Pulmonary artery endothelial cell (primary cell): ENCODE measurements at regions not wholly inside any gene's neighbourhood (a gene's known extent, or its start where the extent isn't known, plus 50 kb on each side); places are given as distances from the start of the nearest gene placed in this dataset.
"Not testable (repeated sequence)": the region's sequence is repeated elsewhere in the genome, so short reads cannot be mapped to it uniquely, and the experiment has no call there.

Experiments
- DNase-seq: peaks from one replicate; pipeline ENCODE4 v3.0.0-alpha.2; 2011; ENCODE audit warnings: low read depth, low spot score

GRCh38 chr9:30065888-30066287, 2318.6 kb upstream of the ACO1 start:
- DNase-seq = no peak

- DNase-seq = not testable (repeated sequence)
Observed at GRCh38 chr9:30069236-30069635, 2315.2 kb upstream of the ACO1 start.

- DNase-seq = no peak
Observed at GRCh38 chr9:30075022-30075421, 2309.4 kb upstream of the ACO1 start.

- no peak for DNase-seq
Observed at GRCh38 chr9:30075451-30076199, 2308.8 kb upstream of the ACO1 start.

GRCh38 chr9:30078195-30078594, 2306.2 kb upstream of the ACO1 start:
- no peak for DNase-seq

GRCh38 chr9:30089428-30089827, 2295.0 kb upstream of the ACO1 start:
- DNase-seq = no peak

- DNase-seq = no peak
Observed at GRCh38 chr9:30103647-30104394, 2280.6 kb upstream of the ACO1 start.

GRCh38 chr9:30107134-30107533, 2277.3 kb upstream of the ACO1 start:
- not testable (repeated sequence) for DNase-seq

- DNase-seq = no peak
Observed at GRCh38 chr9:30116673-30117217, 2267.7 kb upstream of the ACO1 start.

- no peak for DNase-seq
Observed at GRCh38 chr9:30120666-30121065, 2263.8 kb upstream of the ACO1 start.

- no peak for DNase-seq
Observed at GRCh38 chr9:30121611-30122010, 2262.8 kb upstream of the ACO1 start.

- DNase-seq = no peak
Observed at GRCh38 chr9:30125881-30126280, 2258.6 kb upstream of the ACO1 start.

- no peak for DNase-seq
Observed at GRCh38 chr9:30127371-30127770, 2257.1 kb upstream of the ACO1 start.

GRCh38 chr9:30140407-30140806, 2244.0 kb upstream of the ACO1 start:
- no peak for DNase-seq

GRCh38 chr9:30160570-30160969, 2223.9 kb upstream of the ACO1 start:
- DNase-seq = no peak

- no peak for DNase-seq
Observed at GRCh38 chr9:30172206-30172605, 2212.2 kb upstream of the ACO1 start.

- DNase-seq = no peak
Observed at GRCh38 chr9:30178610-30179009, 2205.8 kb upstream of the ACO1 start.

GRCh38 chr9:30193421-30193820, 2191.0 kb upstream of the ACO1 start:
- no peak for DNase-seq

- DNase-seq = no peak
Observed at GRCh38 chr9:30196941-30197340, 2187.5 kb upstream of the ACO1 start.

GRCh38 chr9:30197453-30197852, 2187.0 kb upstream of the ACO1 start:
- no peak for DNase-seq

- DNase-seq = no peak
Observed at GRCh38 chr9:30197954-30198353, 2186.5 kb upstream of the ACO1 start.

- no peak for DNase-seq
Observed at GRCh38 chr9:30198463-30199309, 2185.8 kb upstream of the ACO1 start.
